HCT116 (cell line): ENCODE measurements at regions not wholly inside any gene's neighbourhood (a gene's known extent, or its start where the extent isn't known, plus 50 kb on each side); places are given as distances from the start of the nearest gene placed in this dataset.
"Not testable (repeated sequence)": the region's sequence is repeated elsewhere in the genome, so short reads cannot be mapped to it uniquely, and the experiment has no call there.

ENCODE experiments used
- EZH2 ChIP-seq: fragments of 200-600 bp; sonication (generic); IDR thresholded peaks from 2 replicates; pipeline ENCODE4 v1.6.1; 2017; ENCODE audit warnings: antibody characterized with exemption, mixed run types
- EZH2phosphoT487 ChIP-seq: fragments of 200-600 bp; IDR thresholded peaks from 2 replicates; pipeline ENCODE4 v1.6.1; 2018; ENCODE audit warnings: antibody characterized with exemption, borderline replicate concordance
- FOSL1 ChIP-seq: IDR thresholded peaks from 2 replicates; pipeline ENCODE4 v1.6.1; 2012; ENCODE audit warnings: low read depth
- POLR2A ChIP-seq: IDR thresholded peaks from 2 replicates; pipeline ENCODE4 v1.7.0; 2011; ENCODE audit warnings: borderline replicate concordance; ENCODE audit not compliant: insufficient read depth, insufficient read length; ENCODE audit errors: extremely low read depth
- POLR2AphosphoS5 ChIP-seq: IDR thresholded peaks from 2 replicates; pipeline ENCODE4 v1.6.1; 2011; ENCODE audit warnings: mild to moderate bottlenecking, low read depth, low read length, moderate library complexity
- ZFX ChIP-seq: fragments of 450-650 bp; IDR thresholded peaks from 2 replicates; pipeline ENCODE4 v1.6.1; 2017
- TF ChIP-seq, protein P1 (sequence below): IDR thresholded peaks from 2 replicates; pipeline ENCODE4 v1.6.1; 2011; ENCODE audit warnings: mild to moderate bottlenecking, low read length, moderate library complexity; ENCODE audit not compliant: insufficient replicate concordance; ENCODE audit errors: extremely low read depth
- TF ChIP-seq, protein P2 (sequence below), 3 experiments: fragments of 200-600 bp in 1 of 3; sonication (generic) in 1 of 3; IDR thresholded peaks in 2 of 3; conservative IDR thresholded peaks in 1 of 3; 2 replicates each; pipeline ENCODE4 v1.5.1; 2012 to 2017; ENCODE audit warnings: low read depth in 2 of 3, low read length in 2 of 3, antibody characterized with exemption in 1 of 3, borderline replicate concordance in 1 of 3, control low read depth in 1 of 3, mild to moderate bottlenecking in 1 of 3, mixed read lengths in 1 of 3, mixed run types in 1 of 3, moderate library complexity in 1 of 3; ENCODE audit not compliant: insufficient read depth in 1 of 3

DNA sequence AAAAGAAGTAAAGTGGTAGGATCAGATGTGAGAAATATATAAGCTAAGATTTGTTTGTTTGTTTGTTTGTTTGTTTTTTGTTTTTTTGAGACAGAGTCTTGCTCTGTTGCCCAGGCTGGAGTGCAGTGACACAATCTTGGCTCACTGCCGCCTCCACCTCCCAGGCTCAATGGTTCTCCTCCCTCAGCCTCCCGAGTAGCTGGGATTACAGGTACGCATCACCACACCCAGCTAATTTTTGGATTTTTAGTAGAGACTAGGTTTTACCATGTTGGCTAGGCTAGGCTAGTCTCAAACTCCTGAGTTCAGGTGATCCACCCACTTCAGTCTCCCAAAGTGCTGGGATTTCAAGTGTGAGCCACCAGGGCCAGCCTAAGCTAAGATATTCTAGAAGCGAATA lies 4817.1 kb upstream of the OR11H1 start:
- not testable (repeated sequence) for TF ChIP-seq POLR2A, POLR2AphosphoS5, FOSL1, EZH2phosphoT487, EZH2, ZFX
- TF ChIP-seq, protein P1, sequence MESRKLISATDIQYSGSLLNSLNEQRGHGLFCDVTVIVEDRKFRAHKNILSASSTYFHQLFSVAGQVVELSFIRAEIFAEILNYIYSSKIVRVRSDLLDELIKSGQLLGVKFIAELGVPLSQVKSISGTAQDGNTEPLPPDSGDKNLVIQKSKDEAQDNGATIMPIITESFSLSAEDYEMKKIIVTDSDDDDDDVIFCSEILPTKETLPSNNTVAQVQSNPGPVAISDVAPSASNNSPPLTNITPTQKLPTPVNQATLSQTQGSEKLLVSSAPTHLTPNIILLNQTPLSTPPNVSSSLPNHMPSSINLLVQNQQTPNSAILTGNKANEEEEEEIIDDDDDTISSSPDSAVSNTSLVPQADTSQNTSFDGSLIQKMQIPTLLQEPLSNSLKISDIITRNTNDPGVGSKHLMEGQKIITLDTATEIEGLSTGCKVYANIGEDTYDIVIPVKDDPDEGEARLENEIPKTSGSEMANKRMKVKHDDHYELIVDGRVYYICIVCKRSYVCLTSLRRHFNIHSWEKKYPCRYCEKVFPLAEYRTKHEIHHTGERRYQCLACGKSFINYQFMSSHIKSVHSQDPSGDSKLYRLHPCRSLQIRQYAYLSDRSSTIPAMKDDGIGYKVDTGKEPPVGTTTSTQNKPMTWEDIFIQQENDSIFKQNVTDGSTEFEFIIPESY: not testable (repeated sequence)
- TF ChIP-seq, protein P2, sequence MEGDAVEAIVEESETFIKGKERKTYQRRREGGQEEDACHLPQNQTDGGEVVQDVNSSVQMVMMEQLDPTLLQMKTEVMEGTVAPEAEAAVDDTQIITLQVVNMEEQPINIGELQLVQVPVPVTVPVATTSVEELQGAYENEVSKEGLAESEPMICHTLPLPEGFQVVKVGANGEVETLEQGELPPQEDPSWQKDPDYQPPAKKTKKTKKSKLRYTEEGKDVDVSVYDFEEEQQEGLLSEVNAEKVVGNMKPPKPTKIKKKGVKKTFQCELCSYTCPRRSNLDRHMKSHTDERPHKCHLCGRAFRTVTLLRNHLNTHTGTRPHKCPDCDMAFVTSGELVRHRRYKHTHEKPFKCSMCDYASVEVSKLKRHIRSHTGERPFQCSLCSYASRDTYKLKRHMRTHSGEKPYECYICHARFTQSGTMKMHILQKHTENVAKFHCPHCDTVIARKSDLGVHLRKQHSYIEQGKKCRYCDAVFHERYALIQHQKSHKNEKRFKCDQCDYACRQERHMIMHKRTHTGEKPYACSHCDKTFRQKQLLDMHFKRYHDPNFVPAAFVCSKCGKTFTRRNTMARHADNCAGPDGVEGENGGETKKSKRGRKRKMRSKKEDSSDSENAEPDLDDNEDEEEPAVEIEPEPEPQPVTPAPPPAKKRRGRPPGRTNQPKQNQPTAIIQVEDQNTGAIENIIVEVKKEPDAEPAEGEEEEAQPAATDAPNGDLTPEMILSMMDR (IDR thresholded peaks at IDR 0.05 in 2 of 3, conservative IDR thresholded peaks at IDR 0.05 in 1 of 3; ENCODE audit: borderline replicate concordance in 1 of 3, insufficient read depth in 1 of 3, low read depth in 2 of 3, low read length in 2 of 3): not testable (repeated sequence)
